CD4-positive, alpha-beta memory T cell (primary cell): ENCODE measurements at regions not wholly inside any gene's neighbourhood (a gene's known extent, or its start where the extent isn't known, plus 50 kb on each side); places are given as distances from the start of the nearest gene placed in this dataset.

Source experiments
- CTCF ChIA-PET: fragments of 350-600 bp; sonication (Branson Sonifier 250); formaldehyde crosslinking; loops from one replicate; lab custom pipeline; 2021; ENCODE audit warnings: inconsistent platforms; ENCODE audit not compliant: partially characterized antibody; lab: Charles Lee
- POLR2A ChIA-PET: fragments of 350-600 bp; sonication (Branson Sonifier 250); formaldehyde crosslinking; loops from one replicate; lab custom pipeline; 2021; ENCODE audit not compliant: partially characterized antibody; lab: Charles Lee
- DNase-seq, 5 donors: peaks; one replicate each; pipeline versions ENCODE4 v3.0.0 to v3.0.0-alpha.2; 2020 to 2022; ENCODE audit warnings: mixed read lengths in 1 of 5
- H3K27ac ChIP-seq: one replicate; pipeline ENCODE4 v1.7.0; 2013; ENCODE audit warnings: low read depth, low read length
- H3K27me3 ChIP-seq: 2 replicates; pipeline ENCODE4 v1.7.0; 2013; ENCODE audit warnings: mild to moderate bottlenecking, low read length, moderate library complexity; ENCODE audit not compliant: insufficient read depth
- H3K36me3 ChIP-seq: 2 replicates; pipeline ENCODE4 v1.7.0; 2013; ENCODE audit warnings: mild to moderate bottlenecking, low read length, moderate library complexity; ENCODE audit not compliant: insufficient read depth
- H3K4me1 ChIP-seq: 2 replicates; pipeline ENCODE4 v1.7.0; 2013; ENCODE audit warnings: mild to moderate bottlenecking, low read length, moderate library complexity; ENCODE audit not compliant: insufficient read depth
- H3K4me3 ChIP-seq, 2 donors: one replicate each; pipeline ENCODE4 v1.7.0; 2013; ENCODE audit warnings: low read length in 2 of 2, mild to moderate bottlenecking in 1 of 2
- H3K9me3 ChIP-seq, 2 donors: one replicate each; pipeline ENCODE4 v1.7.0; 2013; ENCODE audit warnings: low read length in 2 of 2, control low read depth in 1 of 2; ENCODE audit not compliant: control insufficient read depth in 1 of 2
- H3K27ac Mint-ChIP-seq, 7 donors: one replicate each; pipeline ENCODE4 v1.8.0; 2020 to 2021; ENCODE audit warnings: mixed read lengths in 7 of 7, mild to moderate bottlenecking in 6 of 7, inconsistent platforms in 3 of 7, moderate library complexity in 3 of 7
- H3K27me3 Mint-ChIP-seq, 2 donors: one replicate each; pipeline ENCODE4 v1.8.0; 2020 to 2021; ENCODE audit warnings: mixed read lengths in 2 of 2
- H3K36me3 Mint-ChIP-seq, 2 donors: one replicate each; pipeline ENCODE4 v1.8.0; 2020 to 2021; ENCODE audit warnings: mixed read lengths in 2 of 2, inconsistent platforms in 1 of 2, mild to moderate bottlenecking in 1 of 2
- H3K4me1 Mint-ChIP-seq, 4 donors: one replicate each; pipeline ENCODE4 v1.8.0; 2020 to 2021; ENCODE audit warnings: mixed read lengths in 4 of 4, mild to moderate bottlenecking in 1 of 4
- H3K4me3 Mint-ChIP-seq, 8 donors: one replicate each; pipeline ENCODE4 v1.8.0; 2020 to 2021; ENCODE audit warnings: mixed read lengths in 8 of 8, mild to moderate bottlenecking in 7 of 8, moderate library complexity in 6 of 8, inconsistent platforms in 3 of 8
- H3K9me3 Mint-ChIP-seq, 8 donors: one replicate each; pipeline ENCODE4 v1.8.0; 2020 to 2021; ENCODE audit warnings: mixed read lengths in 8 of 8, mild to moderate bottlenecking in 5 of 8, inconsistent platforms in 3 of 8, moderate library complexity in 1 of 8
- intact Hi-C: fragments of 100-400 bp; cut with micrococcal nuclease; formaldehyde crosslinking; loops from one replicate; pipeline ENCODE4 v1.15.1; 2023

- H3K4me3 Mint-ChIP-seq: no peak overlapping the region
- POLR2A ChIA-PET: no interaction called here
Observed at GRCh38 chr18:45557779-45558178, 57.5 kb upstream of the SLC14A2 start.

GRCh38 chr18:45559258-45559657 is 56.0 kb upstream of the SLC14A2 start:
- intact Hi-C loops: no loop called here
- peaks cover 3 to 4% of the 10 kb centered on the region in 2 donors for H3K27me3 Mint-ChIP-seq
- no peak overlapping the region for H3K27ac ChIP-seq
- H3K27me3 ChIP-seq: no peaks in the 10 kb centered on the region
- no peak overlapping the region for H3K4me3 ChIP-seq
- H3K4me1 ChIP-seq: no peaks in the 10 kb centered on the region
- no peaks in the 10 kb centered on the region for H3K9me3 Mint-ChIP-seq
- H3K9me3 ChIP-seq: no peaks in the 10 kb centered on the region
- no peak overlapping the region for H3K4me3 Mint-ChIP-seq
- no peak overlapping the region for H3K27ac Mint-ChIP-seq
- POLR2A ChIA-PET: no interaction called here
- H3K36me3 Mint-ChIP-seq: no peaks in the 10 kb centered on the region
- CTCF ChIA-PET: no interaction called here
- no peaks in the 10 kb centered on the region for H3K4me1 Mint-ChIP-seq
- H3K36me3 ChIP-seq: no peaks in the 10 kb centered on the region
- no peak for DNase-seq

More at GRCh38 chr18:45557779-45558178, 57.5 kb upstream of the SLC14A2 start:
- Mint-ChIP-seq H3K27me3 (peaks cover 3 to 4% of the 10 kb centered on the region in 2 donors), H3K9me3 (no peaks in the 10 kb centered on the region), H3K4me1 (no peaks in the 10 kb centered on the region), H3K27ac (no peak overlapping the region), H3K36me3 (no peaks in the 10 kb centered on the region)
- intact Hi-C loops: no loop called here
- CTCF ChIA-PET: no interaction called here
- no peak overlapping the region for H3K4me3 ChIP-seq
- H3K27ac ChIP-seq: no peak overlapping the region
- no peaks in the 10 kb centered on the region for H3K27me3 ChIP-seq
- no peaks in the 10 kb centered on the region for H3K36me3 ChIP-seq
- H3K4me1 ChIP-seq: no peaks in the 10 kb centered on the region
- no peak for DNase-seq
- H3K9me3 ChIP-seq: no peaks in the 10 kb centered on the region

GRCh38 chr18:45560870-45561269 is 54.4 kb upstream of the SLC14A2 start:
- Histone ChIP-seq H3K27ac (no peak overlapping the region), H3K4me1 (no peaks in the 10 kb centered on the region), H3K27me3 (no peaks in the 10 kb centered on the region), H3K9me3 (no peaks in the 10 kb centered on the region), H3K36me3 (no peaks in the 10 kb centered on the region), H3K4me3 (no peak overlapping the region)
- no peaks in the 10 kb centered on the region for H3K9me3 Mint-ChIP-seq
- ChIA-PET CTCF (no interaction called here), POLR2A (no interaction called here)
- no peak overlapping the region for H3K4me3 Mint-ChIP-seq
- intact Hi-C loops: no loop called here
- H3K4me1 Mint-ChIP-seq: no peaks in the 10 kb centered on the region
- no peak for DNase-seq
- peaks cover 3 to 7% of the 10 kb centered on the region in 2 donors for H3K27me3 Mint-ChIP-seq
- no peak overlapping the region for H3K27ac Mint-ChIP-seq
- H3K36me3 Mint-ChIP-seq: no peaks in the 10 kb centered on the region

GRCh38 chr18:45562567-45563479 is 52.5 kb upstream of the SLC14A2 start:
- Mint-ChIP-seq H3K27ac (no peak overlapping the region), H3K27me3 (peaks cover 3 to 7% of the 10 kb centered on the region in 2 donors), H3K4me1 (no peaks in the 10 kb centered on the region), H3K36me3 (no peaks in the 10 kb centered on the region), H3K9me3 (no peaks in the 10 kb centered on the region), H3K4me3 (peak overlapping the region in 1 of 8 donors; percentile 0)
- Histone ChIP-seq H3K27ac (no peak overlapping the region), H3K4me1 (no peaks in the 10 kb centered on the region), H3K4me3 (no peak overlapping the region), H3K27me3 (no peaks in the 10 kb centered on the region), H3K36me3 (no peaks in the 10 kb centered on the region), H3K9me3 (no peaks in the 10 kb centered on the region)
- no peak for DNase-seq
- CTCF ChIA-PET: no interaction called here
- intact Hi-C loops: no loop called here
- POLR2A ChIA-PET: no interaction called here

GRCh38 chr18:45565280-45565970 is 49.9 kb upstream of the SLC14A2 start:
- POLR2A ChIA-PET: no interaction called here
- no peaks in the 10 kb centered on the region for H3K27me3 ChIP-seq
- H3K27ac ChIP-seq: no peak overlapping the region
- Mint-ChIP-seq H3K4me3 (no peak overlapping the region), H3K36me3 (no peaks in the 10 kb centered on the region), H3K4me1 (no peaks in the 10 kb centered on the region), H3K27ac (no peak overlapping the region), H3K9me3 (peaks cover 0 to 1% (median 0%) of the 10 kb centered on the region in 8 donors), H3K27me3 (peaks cover 3 to 7% of the 10 kb centered on the region in 2 donors)
- DNase-seq: no peak
- H3K4me3 ChIP-seq: no peak overlapping the region
- intact Hi-C loops: no loop called here
- H3K9me3 ChIP-seq: no peaks in the 10 kb centered on the region
- CTCF ChIA-PET: no interaction called here
- H3K36me3 ChIP-seq: no peaks in the 10 kb centered on the region
- no peaks in the 10 kb centered on the region for H3K4me1 ChIP-seq
